Muscle layer of duodenum (tissue), 2 donors: ENCODE measurements at regions not wholly inside any gene's neighbourhood (a gene's known extent, or its start where the extent isn't known, plus 50 kb on each side); places are given as distances from the start of the nearest gene placed in this dataset.

Experiments used
- H3K27ac ChIP-seq: one replicate; pipeline ENCODE4 v1.7.0; 2013; ENCODE audit warnings: mild to moderate bottlenecking, low read length
- H3K27me3 ChIP-seq: one replicate; pipeline ENCODE4 v1.7.0; 2013; ENCODE audit warnings: low read depth, mild to moderate bottlenecking, control low read depth, low read length
- H3K36me3 ChIP-seq, 2 donors: one replicate each; pipeline ENCODE4 v1.7.0; 2013; ENCODE audit warnings: low read length in 2 of 2, control low read depth in 1 of 2, mild to moderate bottlenecking in 1 of 2; ENCODE audit not compliant: insufficient read depth in 2 of 2, control insufficient read depth in 1 of 2
- H3K4me1 ChIP-seq, 2 donors: one replicate each; pipeline ENCODE4 v1.7.0; 2013; ENCODE audit warnings: low read length in 2 of 2, mild to moderate bottlenecking in 2 of 2, control low read depth in 1 of 2, moderate library complexity in 1 of 2; ENCODE audit not compliant: insufficient read depth in 2 of 2, control insufficient read depth in 1 of 2
- H3K4me3 ChIP-seq, 2 donors: one replicate each; pipeline ENCODE4 v1.7.0; 2013; ENCODE audit warnings: low read length in 2 of 2, low read depth in 1 of 2, mild to moderate bottlenecking in 1 of 2
- H3K9me3 ChIP-seq, 2 donors: one replicate each; pipeline ENCODE4 v1.7.0; 2013; ENCODE audit warnings: low read length in 2 of 2, control low read depth in 1 of 2, mild to moderate bottlenecking in 1 of 2; ENCODE audit not compliant: control insufficient read depth in 1 of 2
- donor health status: healthy.

- H3K4me3 ChIP-seq, result no peak overlapping the region
- H3K36me3 ChIP-seq, result peaks cover 0 to 22% of the 10 kb centered on the region in 2 donors
- H3K27ac ChIP-seq, result no peak overlapping the region
- no peaks in the 10 kb centered on the region for H3K9me3 ChIP-seq
- H3K4me1 ChIP-seq, result peaks cover 0 to 13% of the 10 kb centered on the region in 2 donors
- no peaks in the 10 kb centered on the region for H3K27me3 ChIP-seq
These were observed 68.9 kb downstream of the PEX11G start for GRCh38 chr19:7419777-7420439.

GRCh38 chr19:7421941-7422744, 66.7 kb downstream of the PEX11G start:
- Histone ChIP-seq H3K9me3 (no peaks in the 10 kb centered on the region), H3K4me1 (peaks cover 0 to 5% of the 10 kb centered on the region in 2 donors), H3K27ac (no peak overlapping the region), H3K27me3 (no peaks in the 10 kb centered on the region), H3K36me3 (peaks cover 0 to 27% of the 10 kb centered on the region in 2 donors), H3K4me3 (no peak overlapping the region)
